DND-41 (cell line): ENCODE measurements at regions not wholly inside any gene's neighbourhood (a gene's known extent, or its start where the extent isn't known, plus 50 kb on each side); places are given as distances from the start of the nearest gene placed in this dataset.

Experiments
- ATAC-seq: fragments of 200-7000 bp; cut with Tn5 transposase; 3 replicates; pipeline ENCODE4 v1.9.1; 2021; ENCODE audit warnings: low read depth; ENCODE audit not compliant: insufficient read depth
- DNase-seq: peaks from one replicate; pipeline ENCODE4 v3.0.0-alpha.2; 2020
- H2AFZ ChIP-seq: 2 replicates; pipeline ENCODE4 v1.6.0; 2012; ENCODE audit warnings: low read depth, low read length
- H3K27ac ChIP-seq: 2 replicates; pipeline ENCODE4 v1.5.1; 2012; ENCODE audit warnings: low read length, inconsistent platforms
- H3K27me3 ChIP-seq: fragments of 200-600 bp; sonication (generic); 2 replicates; pipeline ENCODE4 v1.6.0; 2012; ENCODE audit warnings: low read length, mild to moderate bottlenecking, inconsistent platforms; ENCODE audit not compliant: insufficient read depth, poor library complexity
- H3K36me3 ChIP-seq: 2 replicates; pipeline ENCODE4 v1.5.1; 2012; ENCODE audit warnings: low read length, inconsistent platforms; ENCODE audit not compliant: insufficient read depth
- H3K4me1 ChIP-seq: 2 replicates; pipeline ENCODE4 v1.5.1; 2012; ENCODE audit warnings: mild to moderate bottlenecking, low read length; ENCODE audit not compliant: insufficient read depth
- H3K4me2 ChIP-seq: 2 replicates; pipeline ENCODE4 v1.6.0; 2012; ENCODE audit warnings: mild to moderate bottlenecking, moderate library complexity, low read length, inconsistent platforms; ENCODE audit not compliant: insufficient read depth
- H3K4me3 ChIP-seq, 2 experiments: fragments of 200-600 bp in 1 of 2; shearing (Covaris generic) in 1 of 2; 2 replicates each; pipeline ENCODE4 v1.5.1; 2012 to 2016; ENCODE audit warnings: inconsistent platforms in 2 of 2, low read length in 2 of 2, mild to moderate bottlenecking in 2 of 2, low read depth in 1 of 2, moderate library complexity in 1 of 2
- H3K79me2 ChIP-seq: 2 replicates; pipeline ENCODE4 v1.6.0; 2012; ENCODE audit warnings: low read length, inconsistent platforms; ENCODE audit not compliant: insufficient read depth
- H3K9ac ChIP-seq: 2 replicates; pipeline ENCODE4 v1.6.0; 2012; ENCODE audit warnings: low read depth, mild to moderate bottlenecking, inconsistent platforms, low read length, moderate library complexity
- H3K9me3 ChIP-seq: 2 replicates; pipeline ENCODE4 v1.5.1; 2012; ENCODE audit warnings: low read length, moderate library complexity, mild to moderate bottlenecking, inconsistent platforms; ENCODE audit not compliant: insufficient read depth, severe bottlenecking
- H4K20me1 ChIP-seq: 2 replicates; pipeline ENCODE4 v1.6.0; 2012; ENCODE audit warnings: low read length; ENCODE audit not compliant: insufficient read depth
- EZH2 ChIP-seq: IDR thresholded peaks from 3 replicates; pipeline ENCODE4 v1.6.1; 2012; ENCODE audit warnings: borderline replicate concordance, low read depth, mild to moderate bottlenecking, moderate library complexity, low read length, inconsistent platforms; ENCODE audit not compliant: severe bottlenecking
- TF ChIP-seq, protein P1 (sequence below): IDR thresholded peaks from 2 replicates; pipeline ENCODE4 v1.5.1; 2012; ENCODE audit warnings: borderline replicate concordance, low read length, moderate library complexity, mild to moderate bottlenecking; ENCODE audit not compliant: poor library complexity, severe bottlenecking; ENCODE audit errors: extremely low read depth

DNA sequence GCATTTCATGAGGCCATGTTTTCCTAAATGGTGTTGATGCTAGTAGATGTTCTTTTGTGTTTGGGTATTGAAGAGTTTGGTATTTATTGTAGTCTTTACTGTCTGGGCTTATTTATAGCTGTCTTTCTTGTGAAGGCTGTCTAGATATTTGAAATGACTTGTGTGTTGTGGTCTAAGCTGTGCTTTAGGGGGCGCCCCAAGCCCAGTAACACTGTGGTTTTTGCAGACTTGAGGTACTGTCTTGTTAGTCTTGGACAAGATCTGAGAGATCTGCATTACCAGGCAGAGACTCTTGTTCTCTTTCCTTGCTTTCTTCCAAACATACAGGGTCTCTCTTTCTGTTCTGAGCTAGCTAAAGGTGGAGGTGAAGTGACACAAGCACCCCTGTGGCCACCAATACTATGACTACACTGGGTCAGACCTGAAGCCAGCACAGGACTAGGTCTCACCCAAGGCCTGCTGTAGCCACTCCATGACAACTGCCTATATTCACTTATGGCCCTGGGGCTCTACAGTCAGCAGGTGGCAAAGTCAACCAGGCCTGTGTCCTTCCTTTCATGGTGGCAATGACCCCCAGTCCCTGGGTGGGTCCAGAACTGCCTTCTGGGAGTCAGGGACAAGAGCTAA lies 152.1 kb upstream of the TBC1D5 start:
- no peaks in the 10 kb centered on the region for H3K79me2 ChIP-seq
- H4K20me1 ChIP-seq, result no peaks in the 10 kb centered on the region
- no peaks in the 10 kb centered on the region for H3K9me3 ChIP-seq
- no peak overlapping the region for H3K9ac ChIP-seq
- H3K4me2 ChIP-seq, result no peak overlapping the region
- H3K36me3 ChIP-seq, result no peaks in the 10 kb centered on the region
- peak overlapping the region; percentile 61 for H3K27ac ChIP-seq
- H3K4me1 ChIP-seq, result peaks cover 9% of the 10 kb centered on the region
- no peak overlapping the region for H3K4me3 ChIP-seq
- H3K27me3 ChIP-seq, result no peaks in the 10 kb centered on the region
- TF ChIP-seq EZH2, result no peak
- TF ChIP-seq, protein P1, sequence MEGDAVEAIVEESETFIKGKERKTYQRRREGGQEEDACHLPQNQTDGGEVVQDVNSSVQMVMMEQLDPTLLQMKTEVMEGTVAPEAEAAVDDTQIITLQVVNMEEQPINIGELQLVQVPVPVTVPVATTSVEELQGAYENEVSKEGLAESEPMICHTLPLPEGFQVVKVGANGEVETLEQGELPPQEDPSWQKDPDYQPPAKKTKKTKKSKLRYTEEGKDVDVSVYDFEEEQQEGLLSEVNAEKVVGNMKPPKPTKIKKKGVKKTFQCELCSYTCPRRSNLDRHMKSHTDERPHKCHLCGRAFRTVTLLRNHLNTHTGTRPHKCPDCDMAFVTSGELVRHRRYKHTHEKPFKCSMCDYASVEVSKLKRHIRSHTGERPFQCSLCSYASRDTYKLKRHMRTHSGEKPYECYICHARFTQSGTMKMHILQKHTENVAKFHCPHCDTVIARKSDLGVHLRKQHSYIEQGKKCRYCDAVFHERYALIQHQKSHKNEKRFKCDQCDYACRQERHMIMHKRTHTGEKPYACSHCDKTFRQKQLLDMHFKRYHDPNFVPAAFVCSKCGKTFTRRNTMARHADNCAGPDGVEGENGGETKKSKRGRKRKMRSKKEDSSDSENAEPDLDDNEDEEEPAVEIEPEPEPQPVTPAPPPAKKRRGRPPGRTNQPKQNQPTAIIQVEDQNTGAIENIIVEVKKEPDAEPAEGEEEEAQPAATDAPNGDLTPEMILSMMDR, result peak; percentile 78
- H2AFZ ChIP-seq, result peak overlapping the region; percentile 58
- DNase-seq (peak; percentile 83), ATAC-seq (peak; percentile 98)

DNA sequence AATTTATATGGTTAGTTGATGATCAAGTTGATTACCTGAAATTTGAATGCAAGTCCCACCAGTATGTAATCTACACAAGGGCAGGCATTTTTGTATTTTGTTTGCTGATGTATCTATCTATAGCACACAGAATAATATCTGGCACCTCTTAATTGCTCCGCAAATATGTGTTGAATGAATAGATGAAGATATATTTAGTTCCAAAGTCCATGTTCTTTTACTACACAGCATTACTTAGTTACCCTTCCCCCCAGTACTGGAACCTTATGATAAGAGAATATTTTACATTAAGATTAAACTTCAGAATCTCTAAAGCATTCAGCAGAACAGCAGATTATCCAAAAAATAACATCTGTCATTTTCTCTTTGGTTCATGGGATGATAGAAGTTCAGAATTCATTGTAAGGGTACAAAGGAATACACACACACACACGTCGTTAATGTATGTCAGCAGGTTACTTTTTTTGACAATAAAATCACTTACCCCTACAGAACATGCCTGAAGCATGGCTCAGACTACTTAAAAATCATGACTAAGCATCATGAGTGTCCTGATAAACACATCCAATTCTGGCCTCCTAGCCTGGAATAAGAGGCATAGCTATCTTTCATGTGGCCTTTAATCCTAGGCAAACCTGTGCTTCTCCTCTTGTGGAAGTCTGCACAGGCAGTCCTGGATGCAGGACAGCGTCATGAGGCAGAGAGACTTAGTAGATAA lies 148.9 kb upstream of the TBC1D5 start:
- H3K27ac ChIP-seq, result no peak overlapping the region
- TF ChIP-seq, protein P1, result no peak
- no peak for TF ChIP-seq EZH2
- ATAC-seq (no peak), DNase-seq (no peak)
- H4K20me1 ChIP-seq, result no peaks in the 10 kb centered on the region
- H3K9me3 ChIP-seq, result no peaks in the 10 kb centered on the region
- no peak overlapping the region for H3K4me3 ChIP-seq
- no peaks in the 10 kb centered on the region for H3K79me2 ChIP-seq
- no peak overlapping the region for H3K4me2 ChIP-seq
- H3K36me3 ChIP-seq, result no peaks in the 10 kb centered on the region
- H3K4me1 ChIP-seq, result peaks cover 9% of the 10 kb centered on the region
- H2AFZ ChIP-seq, result no peak overlapping the region
- H3K27me3 ChIP-seq, result no peaks in the 10 kb centered on the region
- no peak overlapping the region for H3K9ac ChIP-seq

DNA sequence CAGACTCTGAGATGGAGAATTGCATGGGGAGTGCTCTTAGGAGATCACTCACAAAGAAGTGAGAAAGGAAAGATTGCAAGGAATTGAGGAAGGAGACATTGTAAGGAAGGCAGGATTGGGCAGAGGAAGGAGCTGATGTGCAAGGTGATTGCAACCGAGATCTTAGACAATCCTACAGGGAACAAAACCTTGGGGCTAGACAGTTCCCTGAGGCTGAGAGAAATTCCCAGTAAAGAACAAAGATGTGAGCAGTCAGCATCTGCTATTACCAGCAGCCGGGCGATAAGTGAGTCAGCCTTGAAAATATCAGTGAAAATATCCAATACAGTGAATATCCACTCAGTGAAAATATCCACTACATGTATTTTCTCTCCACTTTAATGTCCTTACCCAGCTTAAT lies 143.6 kb upstream of the TBC1D5 start:
- ATAC-seq (no peak), DNase-seq (no peak)
- Histone ChIP-seq H3K9me3 (no peaks in the 10 kb centered on the region), H3K27ac (no peak overlapping the region), H2AFZ (no peak overlapping the region), H4K20me1 (no peaks in the 10 kb centered on the region), H3K4me2 (no peak overlapping the region), H3K4me3 (no peak overlapping the region), H3K36me3 (no peaks in the 10 kb centered on the region), H3K79me2 (no peaks in the 10 kb centered on the region), H3K27me3 (no peaks in the 10 kb centered on the region), H3K4me1 (no peaks in the 10 kb centered on the region), H3K9ac (no peak overlapping the region)
- TF ChIP-seq, protein P1, result no peak
- no peak for TF ChIP-seq EZH2
